Breast epithelium (tissue), 4 donors: ENCODE measurements at regions not wholly inside any gene's neighbourhood (a gene's known extent, or its start where the extent isn't known, plus 50 kb on each side); places are given as distances from the start of the nearest gene placed in this dataset.
A peak's percentile ranks its signal among the peaks of the same experiment; 100 is the strongest.

Experiments
- DNase-seq, 2 donors: peaks; one replicate each; pipeline ENCODE4 v3.0.0-alpha.2; 2019; ENCODE audit warnings: low spot score in 2 of 2
- H3K27ac ChIP-seq, 2 donors: fragments of 200-600 bp; sonication (generic) in 1 of 2; one replicate each; pipeline ENCODE4 v1.5.1; 2016 to 2019; ENCODE audit warnings: mild to moderate bottlenecking in 1 of 2
- H3K27me3 ChIP-seq, 2 donors: fragments of 200-600 bp; sonication (generic) in 1 of 2; one replicate each; pipeline versions ENCODE4 v1.5.1 to v1.6.0; 2017 to 2019; ENCODE audit warnings: control low read depth in 1 of 2, mild to moderate bottlenecking in 1 of 2
- H3K36me3 ChIP-seq: fragments of 200-600 bp; one replicate; pipeline ENCODE4 v1.5.1; 2019
- H3K4me1 ChIP-seq, 2 donors: fragments of 200-600 bp; sonication (generic); one replicate each; pipeline ENCODE4 v1.5.1; 2016 to 2019; ENCODE audit warnings: control low read depth in 1 of 2
- H3K4me3 ChIP-seq, 3 donors: fragments of 200-600 bp; sonication (generic); 1 replicate in 2 of 3; 2 replicates in 1 of 3; pipeline ENCODE4 v1.5.1; 2016 to 2019; ENCODE audit warnings: mild to moderate bottlenecking in 3 of 3, moderate library complexity in 2 of 3
- H3K9me3 ChIP-seq, 2 donors: fragments of 200-600 bp; sonication (generic) in 1 of 2; one replicate each; pipeline ENCODE4 v1.5.1; 2016 to 2019; ENCODE audit warnings: control low read depth in 1 of 2
- CTCF ChIP-seq, 3 donors: fragments of 450-650 bp; IDR thresholded peaks; one replicate each; pipeline ENCODE4 v1.5.1; 2016 to 2017; ENCODE audit warnings: antibody characterized with exemption in 3 of 3, mild to moderate bottlenecking in 3 of 3, moderate library complexity in 3 of 3
- POLR2A ChIP-seq: fragments of 450-650 bp; IDR thresholded peaks from one replicate; pipeline ENCODE4 v1.6.1; 2016; ENCODE audit warnings: antibody characterized with exemption, mild to moderate bottlenecking, moderate library complexity
- POLR2AphosphoS5 ChIP-seq, 3 donors: sonication (generic); formaldehyde crosslinking; IDR thresholded peaks; one replicate each; pipeline ENCODE4 v1.6.1; 2017; ENCODE audit warnings: antibody characterized with exemption in 3 of 3
- intact Hi-C: fragments of 100-400 bp; cut with DNase I; formaldehyde crosslinking; loops from one replicate; pipeline ENCODE4 v1.15.1; 2023; ENCODE audit warnings: low total_unique reads

GRCh38 chr5:32984851-32985610 is 273.9 kb downstream of the NPR3 start:
- TF ChIP-seq POLR2AphosphoS5 (IDR thresholded peaks at IDR 0.05) (no peak), POLR2A (no peak), CTCF (IDR thresholded peaks at IDR 0.05) (no peak)
- Histone ChIP-seq H3K4me3 (no peak overlapping the region), H3K27ac (no peak overlapping the region), H3K4me1 (no peaks in the 10 kb centered on the region), H3K27me3 (no peaks in the 10 kb centered on the region), H3K9me3 (peaks cover 0 to 9% of the 10 kb centered on the region in 2 donors), H3K36me3 (no peaks in the 10 kb centered on the region)
- DNase-seq, result no peak
- intact Hi-C loops, result no loop called here

- Histone ChIP-seq H3K27ac (no peak overlapping the region), H3K9me3 (no peaks in the 10 kb centered on the region), H3K36me3 (no peaks in the 10 kb centered on the region), H3K27me3 (no peaks in the 10 kb centered on the region), H3K4me1 (no peaks in the 10 kb centered on the region), H3K4me3 (no peak overlapping the region)
- intact Hi-C loops, result no loop called here
- DNase-seq, result no peak
- TF ChIP-seq POLR2AphosphoS5 (IDR thresholded peaks at IDR 0.05), result no peak
- no peak for TF ChIP-seq CTCF (IDR thresholded peaks at IDR 0.05)
- no peak for TF ChIP-seq POLR2A
Measured at GRCh38 chr5:32989815-32990214, 278.7 kb downstream of the NPR3 start.

- TF ChIP-seq POLR2A, result no peak
- no peak for TF ChIP-seq POLR2AphosphoS5 (IDR thresholded peaks at IDR 0.05)
- TF ChIP-seq CTCF (IDR thresholded peaks at IDR 0.05), result no peak
- H3K9me3 ChIP-seq, result no peaks in the 10 kb centered on the region
- no peaks in the 10 kb centered on the region for H3K27me3 ChIP-seq
- no peak overlapping the region for H3K27ac ChIP-seq
- H3K36me3 ChIP-seq, result no peaks in the 10 kb centered on the region
- no peaks in the 10 kb centered on the region for H3K4me1 ChIP-seq
- H3K4me3 ChIP-seq, result peak overlapping the region in 2 of 3 donors; percentile 26 to 55
- intact Hi-C loops, result no loop called here
- no peak for DNase-seq
Measured at GRCh38 chr5:32990593-32991420, 279.7 kb downstream of the NPR3 start.

DNA sequence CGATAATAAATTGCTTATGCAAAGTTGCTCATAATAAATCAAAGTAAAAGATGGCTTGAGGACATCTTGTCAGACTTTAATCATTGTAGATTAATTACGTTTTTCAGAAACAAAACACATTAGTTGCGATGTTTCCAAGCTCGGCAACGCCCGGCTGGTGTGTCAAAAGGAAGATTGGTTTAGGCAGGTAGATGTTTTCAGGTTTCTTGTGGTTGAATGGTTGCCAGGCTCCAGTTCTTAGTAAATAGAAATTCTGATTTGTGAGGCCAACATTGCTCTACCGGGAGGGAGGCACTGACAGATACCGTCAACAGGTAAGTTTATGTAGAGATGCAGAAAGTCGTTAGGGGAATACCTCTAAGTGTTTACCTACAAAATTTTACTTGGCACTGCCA is 280.3 kb downstream of the NPR3 start:
- no peak for DNase-seq
- Histone ChIP-seq H3K4me1 (no peaks in the 10 kb centered on the region), H3K27ac (no peak overlapping the region), H3K4me3 (peak overlapping the region in 2 of 3 donors; percentile 26 to 55), H3K9me3 (no peaks in the 10 kb centered on the region), H3K36me3 (no peaks in the 10 kb centered on the region), H3K27me3 (no peaks in the 10 kb centered on the region)
- intact Hi-C loops, result no loop called here
- TF ChIP-seq POLR2AphosphoS5 (IDR thresholded peaks at IDR 0.05) (no peak), POLR2A (no peak), CTCF (IDR thresholded peaks at IDR 0.05) (no peak)

DNA sequence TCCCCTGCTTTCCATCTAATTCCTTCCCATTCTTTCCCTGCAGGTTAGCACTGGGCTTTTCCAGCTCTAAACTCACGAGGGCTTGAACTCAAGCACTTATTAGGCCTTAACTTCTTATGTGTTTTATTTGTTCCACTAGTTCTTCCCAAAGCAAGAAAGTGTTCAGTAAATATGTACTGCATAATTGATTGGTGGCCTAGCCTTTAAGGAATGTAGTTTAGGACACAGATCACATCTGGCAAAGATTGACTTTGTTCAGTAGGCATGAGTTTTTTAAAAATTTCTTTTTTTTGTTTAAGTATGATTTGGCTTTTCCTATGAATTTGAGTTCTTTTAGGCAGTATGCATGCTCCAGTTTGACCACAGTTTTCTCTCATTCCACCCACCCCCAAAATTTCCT is 285.2 kb downstream of the NPR3 start:
- TF ChIP-seq POLR2AphosphoS5 (IDR thresholded peaks at IDR 0.05) (no peak), POLR2A (no peak), CTCF (IDR thresholded peaks at IDR 0.05) (no peak)
- H3K4me3 ChIP-seq, result no peak overlapping the region
- H3K4me1 ChIP-seq, result no peaks in the 10 kb centered on the region
- no peaks in the 10 kb centered on the region for H3K27me3 ChIP-seq
- no peak for DNase-seq
- intact Hi-C loops, result no loop called here
- H3K9me3 ChIP-seq, result peaks cover 0 to 10% of the 10 kb centered on the region in 2 donors
- H3K27ac ChIP-seq, result no peak overlapping the region
- no peaks in the 10 kb centered on the region for H3K36me3 ChIP-seq
